Mucosa of descending colon (tissue), 3 donors: ENCODE measurements at regions not wholly inside any gene's neighbourhood (a gene's known extent, or its start where the extent isn't known, plus 50 kb on each side); places are given as distances from the start of the nearest gene placed in this dataset.
"Not testable (repeated sequence)": the region's sequence is repeated elsewhere in the genome, so short reads cannot be mapped to it uniquely, and the experiment has no call there.

Experiments
- ATAC-seq: fragments of 200-7000 bp; cut with Tn5 transposase; one replicate; pipeline ENCODE4 v1.9.1; 2020; ENCODE audit warnings: mild to moderate bottlenecking, moderate library complexity
- DNase-seq, 3 donors: peaks; one replicate each; pipeline ENCODE4 v3.0.0-alpha.2; 2020
- H3K36me3 ChIP-seq: fragments of 200-600 bp; one replicate; pipeline ENCODE4 v1.8.0; 2021; ENCODE audit warnings: low read depth, mild to moderate bottlenecking
- H3K4me1 ChIP-seq: fragments of 200-600 bp; one replicate; pipeline ENCODE4 v1.8.0; 2021; ENCODE audit warnings: low read depth, mild to moderate bottlenecking
- H3K4me3 ChIP-seq: fragments of 200-600 bp; one replicate; pipeline ENCODE4 v1.8.0; 2021; ENCODE audit warnings: mild to moderate bottlenecking
- H3K9me3 ChIP-seq: fragments of 200-600 bp; one replicate; pipeline ENCODE4 v1.8.0; 2021; ENCODE audit warnings: mild to moderate bottlenecking
- intact Hi-C, 2 donors: fragments of 100-400 bp; cut with DNase I in 1 of 2; cut with micrococcal nuclease in 1 of 2; formaldehyde crosslinking; loops; one replicate each; pipeline versions ENCODE4 v1.11.0 to v1.11.1; 2022; cut with DNase I, micrococcal nuclease
- TF ChIP-seq, protein P1 (sequence below): fragments of 200-600 bp; IDR thresholded peaks from one replicate; pipeline ENCODE4 v1.8.0; 2022; ENCODE audit warnings: antibody characterized with exemption, mild to moderate bottlenecking
- donor health status: DM: no; HTN: no; CAD: no; lungs with moderate emphysema.
- donor health status: DM: no; HTN: no; CAD: no.
- donor health status: DM: no; HTN: yes; CAD: no.

GRCh38 chr4:91838181-91838861 lies 465.4 kb upstream of the GRID2 start:
- Histone ChIP-seq H3K36me3 (no peaks in the 10 kb centered on the region), H3K4me1 (no peaks in the 10 kb centered on the region), H3K4me3 (no peak overlapping the region), H3K9me3 (peaks cover 2% of the 10 kb centered on the region)
- no peak for DNase-seq
- ATAC-seq = no peak
- intact Hi-C loops = no loop called here
- TF ChIP-seq, protein P1, sequence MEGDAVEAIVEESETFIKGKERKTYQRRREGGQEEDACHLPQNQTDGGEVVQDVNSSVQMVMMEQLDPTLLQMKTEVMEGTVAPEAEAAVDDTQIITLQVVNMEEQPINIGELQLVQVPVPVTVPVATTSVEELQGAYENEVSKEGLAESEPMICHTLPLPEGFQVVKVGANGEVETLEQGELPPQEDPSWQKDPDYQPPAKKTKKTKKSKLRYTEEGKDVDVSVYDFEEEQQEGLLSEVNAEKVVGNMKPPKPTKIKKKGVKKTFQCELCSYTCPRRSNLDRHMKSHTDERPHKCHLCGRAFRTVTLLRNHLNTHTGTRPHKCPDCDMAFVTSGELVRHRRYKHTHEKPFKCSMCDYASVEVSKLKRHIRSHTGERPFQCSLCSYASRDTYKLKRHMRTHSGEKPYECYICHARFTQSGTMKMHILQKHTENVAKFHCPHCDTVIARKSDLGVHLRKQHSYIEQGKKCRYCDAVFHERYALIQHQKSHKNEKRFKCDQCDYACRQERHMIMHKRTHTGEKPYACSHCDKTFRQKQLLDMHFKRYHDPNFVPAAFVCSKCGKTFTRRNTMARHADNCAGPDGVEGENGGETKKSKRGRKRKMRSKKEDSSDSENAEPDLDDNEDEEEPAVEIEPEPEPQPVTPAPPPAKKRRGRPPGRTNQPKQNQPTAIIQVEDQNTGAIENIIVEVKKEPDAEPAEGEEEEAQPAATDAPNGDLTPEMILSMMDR = no peak

DNA sequence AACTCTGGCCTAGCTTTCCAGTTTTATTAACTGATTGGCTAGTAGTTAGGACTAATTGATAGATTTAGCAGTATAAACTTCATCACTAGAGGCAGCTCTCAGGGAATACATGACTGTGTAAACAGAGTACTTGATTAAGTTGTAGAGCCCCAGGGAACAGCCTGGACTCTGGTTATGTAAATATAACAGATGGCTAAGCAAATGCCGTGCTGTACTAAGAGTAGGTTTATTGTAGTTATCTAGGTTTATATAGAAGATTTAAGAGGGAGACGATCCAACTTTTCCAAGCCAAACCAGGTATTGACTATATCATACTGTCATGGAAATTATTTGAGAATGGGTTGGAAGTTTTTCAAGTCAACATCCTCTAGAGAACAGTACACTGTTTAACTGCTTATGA lies 463.4 kb upstream of the GRID2 start:
- Histone ChIP-seq H3K9me3 (no peaks in the 10 kb centered on the region), H3K36me3 (no peaks in the 10 kb centered on the region), H3K4me1 (no peaks in the 10 kb centered on the region), H3K4me3 (no peak overlapping the region)
- TF ChIP-seq, protein P1 = no peak
- no peak for DNase-seq
- intact Hi-C loops = no loop called here
- no peak for ATAC-seq

DNA sequence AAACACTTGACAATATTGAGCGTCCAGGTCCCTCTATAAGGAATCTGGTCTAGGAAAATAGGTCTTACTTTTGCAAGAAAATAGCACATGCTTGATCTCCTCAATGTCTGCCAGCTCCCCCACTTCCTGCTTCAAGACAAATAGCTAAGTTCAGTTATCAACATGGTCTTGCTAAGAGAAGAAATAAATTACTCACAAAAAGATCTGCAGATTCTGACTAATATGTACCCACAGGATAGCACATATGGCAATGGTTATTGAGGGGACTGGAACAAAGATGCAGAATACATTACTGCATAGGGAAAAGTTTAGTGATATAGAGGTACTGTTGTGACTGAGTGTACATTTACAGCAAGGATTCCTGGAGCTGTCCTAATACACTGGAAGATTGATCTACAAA lies 457.5 kb upstream of the GRID2 start:
- Histone ChIP-seq H3K9me3 (no peaks in the 10 kb centered on the region), H3K36me3 (no peaks in the 10 kb centered on the region), H3K4me3 (no peak overlapping the region), H3K4me1 (no peaks in the 10 kb centered on the region)
- ATAC-seq (no peak), DNase-seq (no peak)
- TF ChIP-seq, protein P1 = no peak
- intact Hi-C loops = no loop called here

GRCh38 chr4:91851456-91851855 lies 452.3 kb upstream of the GRID2 start:
- ATAC-seq (no peak), DNase-seq (no peak)
- TF ChIP-seq, protein P1 = no peak
- H3K4me1 ChIP-seq = no peaks in the 10 kb centered on the region
- intact Hi-C loops = no loop called here
- H3K36me3 ChIP-seq = no peaks in the 10 kb centered on the region
- no peak overlapping the region for H3K4me3 ChIP-seq
- no peaks in the 10 kb centered on the region for H3K9me3 ChIP-seq

DNA sequence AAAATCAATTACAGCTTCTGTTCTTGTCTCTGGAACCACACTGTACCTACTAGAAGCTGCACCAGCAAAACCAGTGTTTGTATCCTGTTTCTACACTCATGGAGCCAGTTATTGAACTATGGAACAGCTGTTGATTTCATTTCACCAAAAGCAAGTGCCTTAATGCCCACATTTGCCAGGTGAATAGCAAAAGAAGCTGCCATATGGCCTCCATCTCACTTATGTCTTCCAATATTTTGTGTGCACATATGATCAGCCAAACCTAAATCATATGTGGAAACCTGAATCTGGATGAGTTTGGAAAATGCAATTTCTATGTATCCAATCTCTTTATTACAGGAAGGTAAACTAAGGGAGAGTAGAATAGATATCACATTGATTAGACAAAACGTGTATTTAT lies 415.8 kb upstream of the GRID2 start:
- TF ChIP-seq, protein P1 = no peak
- no peak for ATAC-seq

GRCh38 chr4:91891217-91891616 lies 412.5 kb upstream of the GRID2 start:
- DNase-seq, H3K9me3 ChIP-seq, H3K36me3 ChIP-seq, intact Hi-C loops, H3K4me3 ChIP-seq, H3K4me1 ChIP-seq, ATAC-seq: not testable (repeated sequence)

More for the DNA sequence above, 415.8 kb upstream of the GRID2 start:
- no peaks in the 10 kb centered on the region for H3K4me1 ChIP-seq
- intact Hi-C loops = no loop called here
- DNase-seq = no peak
- no peaks in the 10 kb centered on the region for H3K36me3 ChIP-seq
- H3K4me3 ChIP-seq = no peak overlapping the region
- H3K9me3 ChIP-seq = no peaks in the 10 kb centered on the region
